CD14-positive monocyte (primary cell): ENCODE measurements at regions not wholly inside any gene's neighbourhood (a gene's known extent, or its start where the extent isn't known, plus 50 kb on each side); places are given as distances from the start of the nearest gene placed in this dataset.
A peak's percentile ranks its signal among the peaks of the same experiment; 100 is the strongest.

ENCODE experiments used
- DNase-seq, 3 donors: peaks; one replicate each; pipeline ENCODE4 v3.0.0-alpha.2; 2011 to 2022
- H2AFZ ChIP-seq: 2 replicates; pipeline ENCODE4 v1.6.0; 2012; ENCODE audit warnings: mild to moderate bottlenecking, low read depth, low read length, inconsistent platforms; ENCODE audit not compliant: insufficient read depth, poor library complexity, severe bottlenecking
- H3K27ac ChIP-seq, 2 donors: 1 replicate in 1 of 2; 2 replicates in 1 of 2; pipeline ENCODE4 v1.5.1; 2012 to 2013; ENCODE audit warnings: low read length in 2 of 2, control low read depth in 1 of 2, inconsistent platforms in 1 of 2, low read depth in 1 of 2, mild to moderate bottlenecking in 1 of 2
- H3K27me3 ChIP-seq, 2 donors: one replicate each; pipeline versions ENCODE4 v1.6.0 to v1.6.1; 2011 to 2013; ENCODE audit warnings: low read length in 2 of 2; ENCODE audit not compliant: control insufficient read depth in 2 of 2, insufficient read depth in 2 of 2
- H3K36me3 ChIP-seq, 2 donors: replicated peaks in 1 of 2; 1 replicate in 1 of 2; 2 replicates in 1 of 2; pipeline versions ENCODE4 v1.5.1 to v1.6.1; 2012 to 2013; ENCODE audit warnings: low read length in 2 of 2, control low read depth in 1 of 2, inconsistent platforms in 1 of 2, mild to moderate bottlenecking in 1 of 2; ENCODE audit not compliant: insufficient read depth in 2 of 2, control insufficient read depth in 1 of 2
- H3K4me1 ChIP-seq, 2 donors: 1 replicate in 1 of 2; 2 replicates in 1 of 2; pipeline versions ENCODE4 v1.5.1 to v1.6.1; 2012 to 2013; ENCODE audit warnings: low read length in 2 of 2, control low read depth in 1 of 2, inconsistent platforms in 1 of 2, mild to moderate bottlenecking in 1 of 2, moderate library complexity in 1 of 2; ENCODE audit not compliant: insufficient read depth in 2 of 2, control insufficient read depth in 1 of 2
- H3K4me2 ChIP-seq: replicated peaks from 2 replicates; pipeline ENCODE3; 2012; ENCODE audit warnings: low read length, moderate library complexity, mild to moderate bottlenecking; ENCODE audit not compliant: poor library complexity, severe bottlenecking; ENCODE audit errors: extremely low read depth
- H3K4me3 ChIP-seq, 3 experiments: fragments of 200-600 bp in 1 of 3; sonication (generic) in 1 of 3; replicated peaks in 1 of 3; 1 replicate in 2 of 3; 2 replicates in 1 of 3; pipeline ENCODE4 v1.5.1; 2011 to 2013; ENCODE audit warnings: low read length in 3 of 3, mild to moderate bottlenecking in 3 of 3, control low read depth in 2 of 3, low read depth in 2 of 3, inconsistent platforms in 1 of 3, moderate library complexity in 1 of 3
- H3K79me2 ChIP-seq: 2 replicates; pipeline ENCODE4 v1.6.0; 2012; ENCODE audit warnings: mild to moderate bottlenecking, control low read depth, inconsistent platforms, low read length, moderate library complexity; ENCODE audit not compliant: insufficient read depth
- H3K9ac ChIP-seq: 2 replicates; pipeline ENCODE4 v1.6.0; 2017; ENCODE audit warnings: low read length, mild to moderate bottlenecking; ENCODE audit not compliant: insufficient read depth, poor library complexity, severe bottlenecking
- H3K9me3 ChIP-seq, 2 donors: replicated peaks in 1 of 2; 1 replicate in 1 of 2; 2 replicates in 1 of 2; pipeline versions ENCODE4 v1.5.1 to v1.6.1; 2012 to 2013; ENCODE audit warnings: low read length in 2 of 2, control low read depth in 1 of 2; ENCODE audit not compliant: control insufficient read depth in 1 of 2, insufficient read depth in 1 of 2
- H4K20me1 ChIP-seq: 2 replicates; pipeline ENCODE4 v1.6.0; 2012; ENCODE audit warnings: mild to moderate bottlenecking, low read length, control low read depth, moderate library complexity; ENCODE audit not compliant: insufficient read depth
- H3K27ac Mint-ChIP-seq, 7 donors: one replicate each; pipeline ENCODE4 v1.8.0; 2020; ENCODE audit warnings: mild to moderate bottlenecking in 7 of 7, mixed read lengths in 7 of 7, moderate library complexity in 6 of 7, inconsistent platforms in 2 of 7
- H3K27me3 Mint-ChIP-seq, 3 donors: one replicate each; pipeline ENCODE4 v1.8.0; 2021 to 2022; ENCODE audit warnings: low read depth in 3 of 3, mild to moderate bottlenecking in 3 of 3, mixed read lengths in 3 of 3, moderate library complexity in 3 of 3, inconsistent platforms in 1 of 3
- H3K36me3 Mint-ChIP-seq, 2 donors: one replicate each; pipeline ENCODE4 v1.8.0; 2020; ENCODE audit warnings: mixed read lengths in 2 of 2, inconsistent platforms in 1 of 2, mild to moderate bottlenecking in 1 of 2
- H3K4me1 Mint-ChIP-seq: one replicate; pipeline ENCODE4 v1.8.0; 2020; ENCODE audit warnings: mild to moderate bottlenecking, mixed read lengths
- H3K4me3 Mint-ChIP-seq, 2 donors: one replicate each; pipeline ENCODE4 v1.8.0; 2020; ENCODE audit warnings: mild to moderate bottlenecking in 2 of 2, mixed read lengths in 2 of 2, moderate library complexity in 1 of 2
- H3K9me3 Mint-ChIP-seq, 7 donors: one replicate each; pipeline ENCODE4 v1.8.0; 2020 to 2022; ENCODE audit warnings: mixed read lengths in 7 of 7, mild to moderate bottlenecking in 6 of 7, moderate library complexity in 6 of 7, inconsistent platforms in 2 of 7
- CTCF ChIP-seq: fragments of 200-600 bp; IDR thresholded peaks from one replicate; pipeline ENCODE4 v1.8.0; 2022; ENCODE audit warnings: antibody characterized with exemption, mild to moderate bottlenecking
- WGBS: methylation state at CpG from one replicate; pipeline ENCODE4 v1.1.5; 2013; ENCODE audit warnings: missing lambda C conversion rate; ENCODE audit not compliant: insufficient coverage; 5-methylcytosine and 5-hydroxymethylcytosine counted together
- intact Hi-C, 2 donors: fragments of 100-400 bp; cut with micrococcal nuclease; formaldehyde crosslinking; loops; one replicate each; pipeline versions ENCODE4 v1.15.0 to v1.15.1; 2023

DNA sequence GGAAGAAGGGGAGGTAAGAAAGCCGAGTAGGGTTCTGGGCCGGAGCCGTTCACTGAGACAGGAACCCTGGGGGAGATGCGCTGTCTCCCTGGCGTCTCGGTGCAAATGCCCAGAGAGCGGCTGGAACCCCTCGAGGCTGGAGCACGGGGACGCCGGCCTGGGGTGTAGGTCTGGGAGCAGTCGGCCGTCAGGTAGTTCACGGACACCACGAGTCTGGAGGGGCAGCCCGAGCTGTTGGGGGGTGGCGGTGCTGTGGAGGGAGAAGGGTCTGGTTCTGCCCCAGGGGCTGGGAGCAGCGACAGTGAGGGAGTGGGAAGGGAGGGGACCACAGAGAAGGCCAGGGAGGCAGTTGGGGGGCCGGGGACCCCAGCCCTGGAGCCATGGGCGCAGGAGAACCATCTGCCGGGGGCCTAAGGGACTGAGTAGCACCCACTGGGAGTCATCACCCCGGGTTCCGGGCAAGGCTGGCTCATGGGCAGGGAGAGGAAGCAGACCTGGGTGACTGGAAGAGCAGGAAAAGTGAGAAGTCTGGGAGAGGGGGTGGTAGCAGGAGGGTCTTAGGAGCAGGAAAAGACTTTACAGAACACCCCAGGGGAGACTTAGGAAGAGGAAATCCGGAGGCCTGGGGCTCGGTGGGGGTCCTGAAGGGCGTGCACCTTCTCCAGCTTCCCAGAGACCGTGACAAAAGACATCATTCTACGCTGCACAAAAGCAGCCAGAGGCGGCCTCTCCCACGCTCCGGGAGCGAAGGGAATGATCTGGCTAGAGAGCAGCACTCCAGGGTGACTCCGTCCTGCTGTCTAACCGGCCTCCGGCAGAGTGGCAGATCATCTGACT is 173.1 kb upstream of the SOX1 start:
- no peak for TF ChIP-seq CTCF
- no peak overlapping the region for H3K9ac ChIP-seq
- WGBS = 10% methylated on average over 32 of the region's 35 CpGs
- H3K4me1 Mint-ChIP-seq = no peaks in the 10 kb centered on the region
- intact Hi-C loops = no loop called here
- H2AFZ ChIP-seq = no peak overlapping the region
- H3K4me3 Mint-ChIP-seq = peak overlapping the region in 1 of 2 donors; percentile 63
- peaks cover 0 to 3% of the 10 kb centered on the region in 2 donors for H3K36me3 Mint-ChIP-seq
- H3K4me1 ChIP-seq = no peaks in the 10 kb centered on the region
- H3K27ac Mint-ChIP-seq = no peak overlapping the region
- peaks cover 33 to 45% (median 35%) of the 10 kb centered on the region in 3 donors for H3K27me3 Mint-ChIP-seq
- H3K27ac ChIP-seq = no peak overlapping the region
- H3K36me3 ChIP-seq = no peaks in the 10 kb centered on the region
- H3K27me3 ChIP-seq = peaks cover 15 to 39% of the 10 kb centered on the region in 2 donors
- H3K4me3 ChIP-seq = no peak overlapping the region
- H4K20me1 ChIP-seq = no peaks in the 10 kb centered on the region
- H3K79me2 ChIP-seq = no peaks in the 10 kb centered on the region
- DNase-seq = no peak
- H3K9me3 Mint-ChIP-seq = peaks cover 3 to 40% (median 26%) of the 10 kb centered on the region in 7 donors
- peaks cover 29 to 32% of the 10 kb centered on the region in 2 donors for H3K9me3 ChIP-seq
- H3K4me2 ChIP-seq = no peak overlapping the region

GRCh38 chr13:111895896-111896821 is 170.8 kb upstream of the SOX1 start:
- Mint-ChIP-seq H3K36me3 (peaks cover 0 to 3% of the 10 kb centered on the region in 2 donors), H3K4me1 (no peaks in the 10 kb centered on the region), H3K27ac (no peak overlapping the region), H3K9me3 (peaks cover 3 to 37% (median 23%) of the 10 kb centered on the region in 7 donors), H3K27me3 (peaks cover 33 to 39% (median 33%) of the 10 kb centered on the region in 3 donors), H3K4me3 (no peak overlapping the region)
- Histone ChIP-seq H3K36me3 (no peaks in the 10 kb centered on the region), H3K27me3 (peaks cover 15 to 37% of the 10 kb centered on the region in 2 donors), H3K4me1 (no peaks in the 10 kb centered on the region), H3K79me2 (no peaks in the 10 kb centered on the region), H3K4me2 (no peak overlapping the region), H3K27ac (no peak overlapping the region), H3K9me3 (peaks cover 29 to 32% of the 10 kb centered on the region in 2 donors), H4K20me1 (no peaks in the 10 kb centered on the region), H3K4me3 (no peak overlapping the region), H2AFZ (no peak overlapping the region), H3K9ac (no peak overlapping the region)
- no peak for TF ChIP-seq CTCF
- intact Hi-C loops = no loop called here
- WGBS = 82% methylated on average over 27 of the region's 28 CpGs
- DNase-seq = no peak
